H1 (cell line): ENCODE measurements at regions not wholly inside any gene's neighbourhood (a gene's known extent, or its start where the extent isn't known, plus 50 kb on each side); places are given as distances from the start of the nearest gene placed in this dataset.

Experiments
- CTCF ChIA-PET: fragments of 300-600 bp; sonication (Branson Sonifier 250); formaldehyde crosslinking; loops from one replicate; lab custom pipeline; 2021; ENCODE audit not compliant: partially characterized antibody; lab: Charles Lee
- POLR2A ChIA-PET: fragments of 300-600 bp; sonication (Branson Sonifier 250); formaldehyde crosslinking; loops from one replicate; lab custom pipeline; 2021; ENCODE audit warnings: inconsistent platforms; ENCODE audit not compliant: partially characterized antibody; lab: Charles Lee
- DNase-seq, 2 experiments: peaks; one replicate each; pipeline versions ENCODE4 v3.0.0 to v3.0.0-alpha.2; 2010 to 2022; ENCODE audit warnings: low spot score in 2 of 2, low read depth in 1 of 2, mixed read lengths in 1 of 2
- FAIRE-seq: peaks from 2 replicates; lab custom pipeline; 2011; peaks lifted over from hg19 to GRCh38; lab: Jason Lieb, UNC
- H2AFZ ChIP-seq: 2 replicates; pipeline ENCODE4 v1.8.1; 2012; ENCODE audit warnings: low read length, inconsistent platforms
- H2AK5ac ChIP-seq: 2 replicates; pipeline ENCODE4 v1.6.1; 2013; ENCODE audit warnings: low read depth, low read length
- H2BK120ac ChIP-seq: replicated peaks from 2 replicates; pipeline ENCODE3; 2013; ENCODE audit warnings: low read depth, low read length, inconsistent platforms
- H2BK12ac ChIP-seq: 2 replicates; pipeline ENCODE4 v1.6.1; 2013; ENCODE audit warnings: low read depth, low read length
- H2BK15ac ChIP-seq: 2 replicates; pipeline ENCODE4 v1.6.1; 2013; ENCODE audit warnings: low read length
- H2BK20ac ChIP-seq: 2 replicates; pipeline ENCODE4 v1.6.1; 2013; ENCODE audit warnings: low read length
- H2BK5ac ChIP-seq: 2 replicates; pipeline ENCODE4 v1.6.1; 2013; ENCODE audit warnings: low read depth, low read length
- H3K14ac ChIP-seq: 2 replicates; pipeline ENCODE4 v1.6.1; 2013; ENCODE audit warnings: inconsistent platforms; ENCODE audit not compliant: insufficient read length
- H3K18ac ChIP-seq: 2 replicates; pipeline ENCODE4 v1.6.1; 2013; ENCODE audit warnings: low read length; ENCODE audit errors: extremely low read depth
- H3K23ac ChIP-seq: 2 replicates; pipeline ENCODE4 v1.6.1; 2013; ENCODE audit warnings: inconsistent platforms; ENCODE audit not compliant: insufficient read length
- H3K23me2 ChIP-seq: 2 replicates; pipeline ENCODE4 v1.6.1; 2013; ENCODE audit warnings: low read depth, low read length
- H3K27ac ChIP-seq: 2 replicates; pipeline ENCODE4 v1.6.1; 2011; ENCODE audit warnings: low read depth, low read length, inconsistent platforms
- H3K27me3 ChIP-seq, 4 experiments: replicated peaks in 1 of 4; 1 replicate in 1 of 4; 2 replicates in 3 of 4; pipeline versions ENCODE4 v1.6.1 to v1.8.1; 2011 to 2013; ENCODE audit warnings: low read length in 3 of 4, mild to moderate bottlenecking in 3 of 4, inconsistent platforms in 2 of 4, mixed read lengths in 2 of 4, moderate library complexity in 1 of 4; ENCODE audit not compliant: control insufficient read depth in 3 of 4, insufficient read depth in 3 of 4; ENCODE audit errors: extremely low read depth in 1 of 4
- H3K36me3 ChIP-seq, 4 experiments: 2 replicates each; pipeline versions ENCODE4 v1.6.1 to v1.8.1; 2011 to 2013; ENCODE audit warnings: mild to moderate bottlenecking in 4 of 4, low read length in 3 of 4, moderate library complexity in 2 of 4, control low read depth in 1 of 4, inconsistent platforms in 1 of 4; ENCODE audit not compliant: insufficient read depth in 4 of 4, control insufficient read depth in 2 of 4
- H3K4ac ChIP-seq: replicated peaks from 2 replicates; pipeline ENCODE3; 2013; ENCODE audit warnings: low read length, low read depth, mixed read lengths, inconsistent platforms; ENCODE audit not compliant: insufficient read length
- H3K4me1 ChIP-seq, 4 experiments: replicated peaks in 1 of 4; 1 replicate in 1 of 4; 2 replicates in 3 of 4; pipeline versions ENCODE4 v1.6.1 to v1.8.1; 2011 to 2013; ENCODE audit warnings: low read length in 3 of 4, inconsistent platforms in 2 of 4, mixed read lengths in 1 of 4; ENCODE audit not compliant: insufficient read depth in 4 of 4, control insufficient read depth in 3 of 4
- H3K4me2 ChIP-seq, 2 experiments: 2 replicates each; pipeline versions ENCODE4 v1.6.1 to v1.8.1; 2011 to 2013; ENCODE audit warnings: low read depth in 2 of 2, low read length in 2 of 2, control low read depth in 1 of 2, inconsistent platforms in 1 of 2, mild to moderate bottlenecking in 1 of 2; ENCODE audit not compliant: insufficient read depth in 1 of 2
- H3K4me3 ChIP-seq, 4 experiments: fragments of 200-600, 300-600 bp in 1 of 4; sonication (generic), shearing (Covaris generic), sonication (Bioruptor Twin) in 1 of 4; 2 replicates each; pipeline versions ENCODE4 v1.5.1 to v1.8.1; 2011 to 2016; ENCODE audit warnings: low read length in 4 of 4, low read depth in 3 of 4, control low read depth in 2 of 4, inconsistent platforms in 2 of 4, mild to moderate bottlenecking in 2 of 4, mixed read lengths in 1 of 4, moderate library complexity in 1 of 4; ENCODE audit not compliant: insufficient read depth in 2 of 4; ENCODE audit errors: extremely low read depth in 1 of 4
- H3K56ac ChIP-seq: replicated peaks from 2 replicates; pipeline ENCODE3; 2013; ENCODE audit warnings: low read depth, mild to moderate bottlenecking, mixed read lengths, low read length, inconsistent platforms; ENCODE audit not compliant: insufficient read length
- H3K79me1 ChIP-seq: 2 replicates; pipeline ENCODE4 v1.6.1; 2013; ENCODE audit warnings: low read depth, low read length, control low read depth
- H3K79me2 ChIP-seq, 2 experiments: 2 replicates each; pipeline versions ENCODE4 v1.6.1 to v1.8.1; 2012 to 2013; ENCODE audit warnings: low read length in 2 of 2, mild to moderate bottlenecking in 2 of 2, inconsistent platforms in 1 of 2; ENCODE audit not compliant: insufficient read depth in 2 of 2, control insufficient read depth in 1 of 2
- H3K9ac ChIP-seq, 4 experiments: replicated peaks in 1 of 4; 1 replicate in 1 of 4; 2 replicates in 3 of 4; pipeline versions ENCODE4 v1.6.1 to v1.8.1; 2011 to 2013; ENCODE audit warnings: low read depth in 3 of 4, low read length in 3 of 4, control low read depth in 2 of 4, mild to moderate bottlenecking in 2 of 4, moderate library complexity in 2 of 4, inconsistent platforms in 1 of 4; ENCODE audit errors: extremely low read depth in 1 of 4
- H3K9me3 ChIP-seq, 2 experiments: 2 replicates each; pipeline versions ENCODE4 v1.6.1 to v1.8.1; 2012 to 2013; ENCODE audit warnings: mild to moderate bottlenecking in 2 of 2, moderate library complexity in 2 of 2, control low read depth in 1 of 2, inconsistent platforms in 1 of 2, low read depth in 1 of 2, low read length in 1 of 2, mixed read lengths in 1 of 2; ENCODE audit not compliant: insufficient read depth in 2 of 2
- H4K20me1 ChIP-seq, 2 experiments: replicated peaks in 1 of 2; 2 replicates each; pipeline versions ENCODE3 to v1.8.1; 2011 to 2013; ENCODE audit warnings: inconsistent platforms in 2 of 2, low read length in 2 of 2, mild to moderate bottlenecking in 1 of 2; ENCODE audit not compliant: insufficient read depth in 2 of 2, control insufficient read depth in 1 of 2
- H4K5ac ChIP-seq: 2 replicates; pipeline ENCODE4 v1.6.1; 2013; ENCODE audit warnings: low read length, low read depth, mixed read lengths, inconsistent platforms; ENCODE audit not compliant: insufficient read length
- H4K8ac ChIP-seq: 2 replicates; pipeline ENCODE4 v1.8.0; 2013; ENCODE audit warnings: mild to moderate bottlenecking, moderate library complexity, low read length, inconsistent platforms; ENCODE audit not compliant: insufficient read depth; ENCODE audit errors: extremely low read depth
- H4K91ac ChIP-seq: replicated peaks from 2 replicates; pipeline ENCODE3; 2013; ENCODE audit warnings: low read length, mixed read lengths, inconsistent platforms; ENCODE audit not compliant: insufficient read length
- ATF3 ChIP-seq: IDR thresholded peaks from 2 replicates; pipeline ENCODE4 v1.6.1; 2011; ENCODE audit warnings: low read depth, mild to moderate bottlenecking, low read length; ENCODE audit not compliant: insufficient read depth
- CHD2 ChIP-seq: IDR thresholded peaks from 2 replicates; pipeline ENCODE4 v1.6.1; 2012; ENCODE audit warnings: low read length, improper control_type of control experiment
- CTBP2 ChIP-seq: IDR thresholded peaks from 2 replicates; pipeline ENCODE4 v1.7.0; 2011; ENCODE audit warnings: borderline replicate concordance, mild to moderate bottlenecking, moderate library complexity, mixed read lengths, low read length; ENCODE audit not compliant: insufficient read depth, insufficient read length
- CTCF ChIP-seq, 3 experiments: IDR thresholded peaks; 1 replicate in 2 of 3; 2 replicates in 1 of 3; pipeline versions ENCODE4 v1.5.1 to v1.6.1; 2011; ENCODE audit warnings: low read length in 3 of 3, mild to moderate bottlenecking in 3 of 3, inconsistent platforms in 2 of 3, low read depth in 1 of 3, moderate library complexity in 1 of 3; ENCODE audit not compliant: insufficient read depth in 1 of 3; ENCODE audit errors: control extremely low read depth in 1 of 3
- KDM4A ChIP-seq: IDR thresholded peaks from one replicate; pipeline ENCODE4 v1.7.1; 2012; ENCODE audit warnings: low read depth, mild to moderate bottlenecking, moderate library complexity, low read length, inconsistent platforms; ENCODE audit not compliant: severe bottlenecking
- KDM5A ChIP-seq: fragments of 200-600 bp; IDR thresholded peaks from 2 replicates; pipeline ENCODE4 v1.7.1; 2012; ENCODE audit warnings: mild to moderate bottlenecking, low read length, inconsistent platforms, mixed read lengths
- SIRT6 ChIP-seq: IDR thresholded peaks from one replicate; pipeline ENCODE4 v1.7.1; 2012; ENCODE audit warnings: low read length, inconsistent platforms
- SUZ12 ChIP-seq: fragments of 200-600 bp; sonication (generic); IDR thresholded peaks from 2 replicates; pipeline ENCODE4 v1.6.1; 2012; ENCODE audit warnings: mild to moderate bottlenecking, inconsistent platforms, low read length, moderate library complexity, mixed read lengths
- USF2 ChIP-seq: IDR thresholded peaks from 2 replicates; pipeline ENCODE4 v1.6.1; 2011; ENCODE audit warnings: low read length, improper control_type of control experiment
- YY1 ChIP-seq: IDR thresholded peaks from 2 replicates; pipeline ENCODE4 v1.6.1; 2011; ENCODE audit warnings: low read depth, mild to moderate bottlenecking, low read length
- ZNF274 ChIP-seq: IDR thresholded peaks from 2 replicates; pipeline ENCODE4 v1.7.0; 2012; ENCODE audit warnings: low read length, borderline replicate concordance; ENCODE audit errors: extremely low read depth
- WGBS, 2 experiments: shearing (Covaris generic) in 1 of 2; methylation state at CpG; one replicate each; pipeline versions ENCODE4 v1.1.6 to v1.1.7; 2013 to 2015; ENCODE audit warnings: low lambda C conversion rate in 2 of 2, mixed read lengths in 2 of 2, inconsistent platforms in 1 of 2, low coverage in 1 of 2, missing lambda C conversion rate in 1 of 2; ENCODE audit not compliant: insufficient replicate concordance in 2 of 2, insufficient coverage in 1 of 2, insufficient read length in 1 of 2; ENCODE audit errors: extremely low coverage in 1 of 2, missing lambda C conversion rate in 1 of 2; 5-methylcytosine and 5-hydroxymethylcytosine counted together

- H3K4me2 ChIP-seq = no peak overlapping the region
- no peak overlapping the region for H3K4me3 ChIP-seq
- H3K9me3 ChIP-seq = peaks cover 3 to 18% of the 10 kb centered on the region in 2 experiments
- no peak overlapping the region for H2BK20ac ChIP-seq
- no peak overlapping the region for H2AFZ ChIP-seq
- no peak overlapping the region for H3K9ac ChIP-seq
- no peak for FAIRE-seq
- ChIA-PET POLR2A (no interaction called here), CTCF (no interaction called here)
- 94% methylated on average over 2 of the region's 3 CpGs; no CpG with 5 or more reads in 1 of the 2 experiments for WGBS, 2 experiments
- no peak overlapping the region for H3K23ac ChIP-seq
- H3K79me1 ChIP-seq = no peaks in the 10 kb centered on the region
- no peak overlapping the region for H2BK12ac ChIP-seq
- H4K5ac ChIP-seq = no peak overlapping the region
- no peak overlapping the region for H3K56ac ChIP-seq
- no peak overlapping the region for H2AK5ac ChIP-seq
- DNase-seq = no peak
- no peaks in the 10 kb centered on the region for H3K36me3 ChIP-seq
- no peak overlapping the region for H3K18ac ChIP-seq
- no peaks in the 10 kb centered on the region for H4K20me1 ChIP-seq
- no peak overlapping the region for H2BK15ac ChIP-seq
- H4K91ac ChIP-seq = no peak overlapping the region
- no peak overlapping the region for H2BK120ac ChIP-seq
- no peak overlapping the region for H3K27ac ChIP-seq
- no peak overlapping the region for H2BK5ac ChIP-seq
- no peak overlapping the region for H4K8ac ChIP-seq
- H3K4ac ChIP-seq = no peak overlapping the region
- H3K4me1 ChIP-seq = no peaks in the 10 kb centered on the region
- no peak overlapping the region for H3K14ac ChIP-seq
- H3K79me2 ChIP-seq = no peaks in the 10 kb centered on the region
- H3K23me2 ChIP-seq = no peaks in the 10 kb centered on the region
- H3K27me3 ChIP-seq = no peaks in the 10 kb centered on the region
- TF ChIP-seq KDM5A (no peak), USF2 (no peak), CTBP2 (no peak), ZNF274 (no peak), SIRT6 (no peak), KDM4A (no peak), ATF3 (no peak), YY1 (no peak), SUZ12 (no peak), CTCF (IDR thresholded peaks at IDR 0.05; ENCODE audit: control extremely low read depth in 1 of 3, insufficient read depth in 1 of 3, low read depth in 1 of 3, low read length in 3 of 3) (no peak), CHD2 (no peak)
Measured at GRCh38 chrX:73903941-73904340, 51.4 kb upstream of the XIST start.
